H1 (cell line): ENCODE measurements at regions not wholly inside any gene's neighbourhood (a gene's known extent, or its start where the extent isn't known, plus 50 kb on each side); places are given as distances from the start of the nearest gene placed in this dataset.

ENCODE experiments used
- CEBPB ChIP-seq: IDR thresholded peaks from 2 replicates; pipeline ENCODE4 v1.6.1; 2012; ENCODE audit warnings: low read depth, low read length
- EP300 ChIP-seq, 2 experiments: IDR thresholded peaks; 1 replicate in 1 of 2; 2 replicates in 1 of 2; pipeline ENCODE4 v1.6.1; 2011 to 2012; ENCODE audit warnings: low read depth in 2 of 2, low read length in 2 of 2, mild to moderate bottlenecking in 2 of 2, borderline replicate concordance in 1 of 2, inconsistent platforms in 1 of 2, moderate library complexity in 1 of 2
- EZH2 ChIP-seq: fragments of 200-600 bp; sonication (generic); IDR thresholded peaks from 2 replicates; pipeline ENCODE4 v1.7.1; 2012; ENCODE audit warnings: low read depth, mild to moderate bottlenecking, moderate library complexity, low read length, inconsistent platforms; ENCODE audit not compliant: severe bottlenecking
- GABPA ChIP-seq: IDR thresholded peaks from 2 replicates; pipeline ENCODE4 v1.6.1; 2011; ENCODE audit warnings: mild to moderate bottlenecking, low read length, moderate library complexity, borderline replicate concordance; ENCODE audit not compliant: insufficient read depth
- JUND ChIP-seq: IDR thresholded peaks from 2 replicates; pipeline ENCODE4 v1.6.1; 2011; ENCODE audit warnings: mild to moderate bottlenecking, improper control_type of control experiment, low read length
- POLR2A ChIP-seq, 2 experiments: IDR thresholded peaks; 1 replicate in 1 of 2; 2 replicates in 1 of 2; pipeline ENCODE4 v1.6.1; 2011; ENCODE audit warnings: low read depth in 2 of 2, low read length in 2 of 2, mild to moderate bottlenecking in 2 of 2; ENCODE audit errors: control extremely low read depth in 1 of 2
- POLR2AphosphoS5 ChIP-seq: IDR thresholded peaks from 2 replicates; pipeline ENCODE4 v1.6.1; 2011; ENCODE audit warnings: low read depth, low read length
- SP4 ChIP-seq: IDR thresholded peaks from 2 replicates; pipeline ENCODE4 v1.6.1; 2012; ENCODE audit warnings: low read length, inconsistent platforms
- ZNF274 ChIP-seq: IDR thresholded peaks from 2 replicates; pipeline ENCODE4 v1.7.0; 2012; ENCODE audit warnings: low read length, borderline replicate concordance; ENCODE audit errors: extremely low read depth
- TF ChIP-seq, protein P1 (sequence below), 3 experiments: IDR thresholded peaks; 1 replicate in 2 of 3; 2 replicates in 1 of 3; pipeline versions ENCODE4 v1.5.1 to v1.6.1; 2011; ENCODE audit warnings: low read length in 3 of 3, mild to moderate bottlenecking in 3 of 3, inconsistent platforms in 2 of 3, low read depth in 1 of 3, moderate library complexity in 1 of 3; ENCODE audit not compliant: insufficient read depth in 1 of 3; ENCODE audit errors: control extremely low read depth in 1 of 3
- TF ChIP-seq, protein P2 (sequence below): IDR thresholded peaks from 2 replicates; pipeline ENCODE4 v1.6.1; 2012; ENCODE audit warnings: inconsistent platforms

DNA sequence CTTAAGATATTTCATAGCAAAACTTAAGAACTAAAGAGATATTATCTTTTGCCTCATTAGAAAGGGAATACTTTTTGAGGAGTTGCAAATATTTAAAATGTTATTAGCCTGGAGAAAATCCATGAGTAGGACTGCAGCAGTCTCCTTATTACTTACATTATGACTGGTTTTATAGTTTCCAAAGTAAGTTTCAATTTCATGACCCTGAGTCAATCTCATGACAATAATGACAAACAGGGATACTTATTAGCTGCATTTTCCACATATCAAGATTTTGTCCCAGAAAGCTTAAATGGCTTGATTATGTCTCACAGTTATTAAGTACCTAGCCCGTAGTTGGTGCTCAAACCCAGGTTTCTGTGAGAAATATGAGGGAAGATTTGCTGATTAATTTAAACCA is 150.8 kb upstream of the ZEB2 start:
- no peak for TF ChIP-seq POLR2AphosphoS5
- TF ChIP-seq, protein P1, sequence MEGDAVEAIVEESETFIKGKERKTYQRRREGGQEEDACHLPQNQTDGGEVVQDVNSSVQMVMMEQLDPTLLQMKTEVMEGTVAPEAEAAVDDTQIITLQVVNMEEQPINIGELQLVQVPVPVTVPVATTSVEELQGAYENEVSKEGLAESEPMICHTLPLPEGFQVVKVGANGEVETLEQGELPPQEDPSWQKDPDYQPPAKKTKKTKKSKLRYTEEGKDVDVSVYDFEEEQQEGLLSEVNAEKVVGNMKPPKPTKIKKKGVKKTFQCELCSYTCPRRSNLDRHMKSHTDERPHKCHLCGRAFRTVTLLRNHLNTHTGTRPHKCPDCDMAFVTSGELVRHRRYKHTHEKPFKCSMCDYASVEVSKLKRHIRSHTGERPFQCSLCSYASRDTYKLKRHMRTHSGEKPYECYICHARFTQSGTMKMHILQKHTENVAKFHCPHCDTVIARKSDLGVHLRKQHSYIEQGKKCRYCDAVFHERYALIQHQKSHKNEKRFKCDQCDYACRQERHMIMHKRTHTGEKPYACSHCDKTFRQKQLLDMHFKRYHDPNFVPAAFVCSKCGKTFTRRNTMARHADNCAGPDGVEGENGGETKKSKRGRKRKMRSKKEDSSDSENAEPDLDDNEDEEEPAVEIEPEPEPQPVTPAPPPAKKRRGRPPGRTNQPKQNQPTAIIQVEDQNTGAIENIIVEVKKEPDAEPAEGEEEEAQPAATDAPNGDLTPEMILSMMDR (IDR thresholded peaks at IDR 0.05; ENCODE audit: control extremely low read depth in 1 of 3, insufficient read depth in 1 of 3, low read depth in 1 of 3, low read length in 3 of 3), result no peak
- no peak for TF ChIP-seq POLR2A (IDR thresholded peaks at IDR 0.05; ENCODE audit: control extremely low read depth in 1 of 2, low read depth in 2 of 2, low read length in 2 of 2)
- TF ChIP-seq EP300 (IDR thresholded peaks at IDR 0.05; ENCODE audit: borderline replicate concordance in 1 of 2, low read depth in 2 of 2, low read length in 2 of 2), result no peak
- TF ChIP-seq SP4, result no peak
- TF ChIP-seq CEBPB, result no peak
- TF ChIP-seq EZH2, result no peak
- TF ChIP-seq ZNF274, result no peak
- no peak for TF ChIP-seq JUND
- TF ChIP-seq, protein P2, sequence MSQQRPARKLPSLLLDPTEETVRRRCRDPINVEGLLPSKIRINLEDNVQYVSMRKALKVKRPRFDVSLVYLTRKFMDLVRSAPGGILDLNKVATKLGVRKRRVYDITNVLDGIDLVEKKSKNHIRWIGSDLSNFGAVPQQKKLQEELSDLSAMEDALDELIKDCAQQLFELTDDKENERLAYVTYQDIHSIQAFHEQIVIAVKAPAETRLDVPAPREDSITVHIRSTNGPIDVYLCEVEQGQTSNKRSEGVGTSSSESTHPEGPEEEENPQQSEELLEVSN, result no peak
- TF ChIP-seq GABPA, result no peak
